ENCODE measurements at regions not wholly inside any gene's neighbourhood (a gene's known extent, or its start where the extent isn't known, plus 50 kb on each side); places are given as distances from the start of the nearest gene placed in this dataset.

DNA sequence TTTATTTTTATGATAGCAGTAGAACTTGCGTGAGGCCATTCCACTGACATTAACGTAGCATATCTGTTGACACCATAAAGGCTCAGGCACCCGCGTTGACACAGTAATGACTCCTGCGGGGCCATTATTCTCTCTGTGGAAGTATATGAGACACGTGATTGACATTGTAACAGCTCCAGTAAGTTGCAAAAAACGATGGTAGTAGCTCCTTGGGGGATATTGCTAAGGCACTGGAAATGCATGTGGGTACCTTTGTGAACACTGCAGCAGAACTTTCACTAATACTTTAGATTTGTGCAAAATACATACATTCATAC is 918.8 kb upstream of the CDH8 start:
- no peak for TF ChIP-seq POLR2A (IDR thresholded peaks at IDR 0.05)
- TF ChIP-seq, protein P1, sequence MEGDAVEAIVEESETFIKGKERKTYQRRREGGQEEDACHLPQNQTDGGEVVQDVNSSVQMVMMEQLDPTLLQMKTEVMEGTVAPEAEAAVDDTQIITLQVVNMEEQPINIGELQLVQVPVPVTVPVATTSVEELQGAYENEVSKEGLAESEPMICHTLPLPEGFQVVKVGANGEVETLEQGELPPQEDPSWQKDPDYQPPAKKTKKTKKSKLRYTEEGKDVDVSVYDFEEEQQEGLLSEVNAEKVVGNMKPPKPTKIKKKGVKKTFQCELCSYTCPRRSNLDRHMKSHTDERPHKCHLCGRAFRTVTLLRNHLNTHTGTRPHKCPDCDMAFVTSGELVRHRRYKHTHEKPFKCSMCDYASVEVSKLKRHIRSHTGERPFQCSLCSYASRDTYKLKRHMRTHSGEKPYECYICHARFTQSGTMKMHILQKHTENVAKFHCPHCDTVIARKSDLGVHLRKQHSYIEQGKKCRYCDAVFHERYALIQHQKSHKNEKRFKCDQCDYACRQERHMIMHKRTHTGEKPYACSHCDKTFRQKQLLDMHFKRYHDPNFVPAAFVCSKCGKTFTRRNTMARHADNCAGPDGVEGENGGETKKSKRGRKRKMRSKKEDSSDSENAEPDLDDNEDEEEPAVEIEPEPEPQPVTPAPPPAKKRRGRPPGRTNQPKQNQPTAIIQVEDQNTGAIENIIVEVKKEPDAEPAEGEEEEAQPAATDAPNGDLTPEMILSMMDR (IDR thresholded peaks at IDR 0.05) = no peak

Data from testis (tissue), 2 donors.